Gastrocnemius medialis (tissue), 4 donors: ENCODE measurements at regions not wholly inside any gene's neighbourhood (a gene's known extent, or its start where the extent isn't known, plus 50 kb on each side); places are given as distances from the start of the nearest gene placed in this dataset.

ENCODE experiments used
- CTCF ChIP-seq, 5 experiments: fragments of 450-650 bp in 3 of 5; fragments of 200-600 bp in 2 of 5; sonication (generic) in 2 of 5; IDR thresholded peaks in 4 of 5; conservative IDR thresholded peaks in 1 of 5; 1 replicate in 4 of 5; 2 replicates in 1 of 5; pipeline ENCODE4 v1.5.1; 2016 to 2019; ENCODE audit warnings: antibody characterized with exemption in 5 of 5, mild to moderate bottlenecking in 3 of 5, moderate library complexity in 3 of 5
- POLR2A ChIP-seq, 2 donors: fragments of 450-650 bp; IDR thresholded peaks; one replicate each; pipeline ENCODE4 v1.6.1; 2017; ENCODE audit warnings: antibody characterized with exemption in 2 of 2, mild to moderate bottlenecking in 2 of 2, moderate library complexity in 2 of 2

GRCh38 chr2:18501729-18502128, 58.7 kb downstream of the RDH14 start:
- TF ChIP-seq CTCF (IDR thresholded peaks at IDR 0.05 in 4 of 5, conservative IDR thresholded peaks at IDR 0.05 in 1 of 5) (no peak), POLR2A (IDR thresholded peaks at IDR 0.05) (no peak)
